ENCODE measurements at regions not wholly inside any gene's neighbourhood (a gene's known extent, or its start where the extent isn't known, plus 50 kb on each side); places are given as distances from the start of the nearest gene placed in this dataset.

GRCh38 chr2:107338059-107338458 lies 452.1 kb upstream of the ST6GAL2 start:
- no peaks in the 10 kb centered on the region for H3K36me3 ChIP-seq (ENCODE audit: control insufficient read depth, insufficient read depth, low read length)
- ChIA-PET POLR2A (no interaction called here), CTCF (no interaction called here)
- H3K4me3 ChIP-seq (ENCODE audit: low read depth, low read length) = no peak overlapping the region
- TF ChIP-seq CTCF (IDR thresholded peaks at IDR 0.05; ENCODE audit: insufficient read depth, low read depth, low read length) = no peak
- DNase-seq (ENCODE audit: low read depth) = no peak
- no peaks in the 10 kb centered on the region for H3K27me3 ChIP-seq (ENCODE audit: control insufficient read depth, insufficient read depth, low read length)

GRCh38 chr2:107338571-107338970 lies 452.6 kb upstream of the ST6GAL2 start:
- DNase-seq (ENCODE audit: low read depth) = no peak
- no peak for TF ChIP-seq CTCF (IDR thresholded peaks at IDR 0.05; ENCODE audit: insufficient read depth, low read depth, low read length)
- Histone ChIP-seq H3K27me3 (ENCODE audit: control insufficient read depth, insufficient read depth, low read length) (no peaks in the 10 kb centered on the region), H3K4me3 (ENCODE audit: low read depth, low read length) (no peak overlapping the region), H3K36me3 (ENCODE audit: control insufficient read depth, insufficient read depth, low read length) (no peaks in the 10 kb centered on the region)
- POLR2A ChIA-PET = no interaction called here
- CTCF ChIA-PET = interaction anchor here (0.6 kb wide), 1 partner anchor 1020 kb away, joined by 3 read pairs; no protein-coding TSS in a partner anchor

GRCh38 chr2:107340955-107341354 lies 455.0 kb upstream of the ST6GAL2 start:
- DNase-seq (ENCODE audit: low read depth) = no peak
- no peak overlapping the region for H3K4me3 ChIP-seq (ENCODE audit: low read depth, low read length)

GRCh38 chr2:107349329-107349728 lies 463.4 kb upstream of the ST6GAL2 start:
- no peaks in the 10 kb centered on the region for H3K27me3 ChIP-seq (ENCODE audit: control insufficient read depth, insufficient read depth, low read length)
- ChIA-PET CTCF (no interaction called here), POLR2A (no interaction called here)
- H3K36me3 ChIP-seq (ENCODE audit: control insufficient read depth, insufficient read depth, low read length) = no peaks in the 10 kb centered on the region
- no peak for DNase-seq (ENCODE audit: low read depth)
- H3K4me3 ChIP-seq (ENCODE audit: low read depth, low read length) = no peak overlapping the region
- no peak for TF ChIP-seq CTCF (IDR thresholded peaks at IDR 0.05; ENCODE audit: insufficient read depth, low read depth, low read length)

More at GRCh38 chr2:107340955-107341354, 455.0 kb upstream of the ST6GAL2 start:
- ChIA-PET POLR2A (no interaction called here), CTCF (no interaction called here)
- Histone ChIP-seq H3K27me3 (ENCODE audit: control insufficient read depth, insufficient read depth, low read length) (no peaks in the 10 kb centered on the region), H3K36me3 (ENCODE audit: control insufficient read depth, insufficient read depth, low read length) (no peaks in the 10 kb centered on the region)
- TF ChIP-seq CTCF (IDR thresholded peaks at IDR 0.05; ENCODE audit: insufficient read depth, low read depth, low read length) = no peak

- TF ChIP-seq CTCF (IDR thresholded peaks at IDR 0.05; ENCODE audit: insufficient read depth, low read depth, low read length) = no peak
- CTCF ChIA-PET = no interaction called here
- no peak for DNase-seq (ENCODE audit: low read depth)
- POLR2A ChIA-PET = no interaction called here
- Histone ChIP-seq H3K4me3 (ENCODE audit: low read depth, low read length) (no peak overlapping the region), H3K27me3 (ENCODE audit: control insufficient read depth, insufficient read depth, low read length) (no peaks in the 10 kb centered on the region), H3K36me3 (ENCODE audit: control insufficient read depth, insufficient read depth, low read length) (no peaks in the 10 kb centered on the region)
These were observed 468.2 kb upstream of the ST6GAL2 start for GRCh38 chr2:107354175-107354574.
